ENCODE measurements at regions not wholly inside any gene's neighbourhood (a gene's known extent, or its start where the extent isn't known, plus 50 kb on each side); places are given as distances from the start of the nearest gene placed in this dataset.

- H3K27me3 Mint-ChIP-seq (ENCODE audit: low read depth, poor library complexity): no peaks in the 10 kb centered on the region
- no peak overlapping the region for H3K27ac Mint-ChIP-seq
- H3K36me3 Mint-ChIP-seq (ENCODE audit: low read depth): no peaks in the 10 kb centered on the region
- no peak for TF ChIP-seq CTCF (IDR thresholded peaks at IDR 0.05)
- H3K4me3 Mint-ChIP-seq: no peak overlapping the region
- no peaks in the 10 kb centered on the region for H3K4me1 Mint-ChIP-seq
- no peak for DNase-seq
- peaks cover 12% of the 10 kb centered on the region for H3K9me3 Mint-ChIP-seq
These were observed 249.7 kb downstream of the AASDHPPT start for GRCh38 chr11:106327134-106327533.

GRCh38 chr11:106327637-106328036 is 250.2 kb downstream of the AASDHPPT start:
- H3K4me1 Mint-ChIP-seq: no peaks in the 10 kb centered on the region
- no peak overlapping the region for H3K27ac Mint-ChIP-seq
- no peak for TF ChIP-seq CTCF (IDR thresholded peaks at IDR 0.05)
- DNase-seq: no peak
- no peaks in the 10 kb centered on the region for H3K27me3 Mint-ChIP-seq (ENCODE audit: low read depth, poor library complexity)
- H3K9me3 Mint-ChIP-seq: peaks cover 9% of the 10 kb centered on the region
- H3K4me3 Mint-ChIP-seq: no peak overlapping the region
- H3K36me3 Mint-ChIP-seq (ENCODE audit: low read depth): no peaks in the 10 kb centered on the region

GRCh38 chr11:106329273-106330018 is 252.0 kb downstream of the AASDHPPT start:
- TF ChIP-seq CTCF (IDR thresholded peaks at IDR 0.05): no peak
- H3K36me3 Mint-ChIP-seq (ENCODE audit: low read depth): no peaks in the 10 kb centered on the region
- no peaks in the 10 kb centered on the region for H3K9me3 Mint-ChIP-seq
- no peaks in the 10 kb centered on the region for H3K27me3 Mint-ChIP-seq (ENCODE audit: low read depth, poor library complexity)
- no peaks in the 10 kb centered on the region for H3K4me1 Mint-ChIP-seq
- no peak for DNase-seq
- H3K4me3 Mint-ChIP-seq: no peak overlapping the region
- H3K27ac Mint-ChIP-seq: no peak overlapping the region

- H3K4me3 Mint-ChIP-seq: no peak overlapping the region
- no peak for TF ChIP-seq CTCF (IDR thresholded peaks at IDR 0.05)
These were observed 253.7 kb downstream of the AASDHPPT start for GRCh38 chr11:106331176-106331575.

GRCh38 chr11:106333678-106334077 is 256.2 kb downstream of the AASDHPPT start:
- Mint-ChIP-seq H3K27me3 (ENCODE audit: low read depth, poor library complexity) (no peaks in the 10 kb centered on the region), H3K4me1 (no peaks in the 10 kb centered on the region), H3K36me3 (ENCODE audit: low read depth) (no peaks in the 10 kb centered on the region), H3K27ac (no peak overlapping the region), H3K4me3 (no peak overlapping the region), H3K9me3 (no peaks in the 10 kb centered on the region)
- DNase-seq: no peak
- no peak for TF ChIP-seq CTCF (IDR thresholded peaks at IDR 0.05)

More at GRCh38 chr11:106331176-106331575, 253.7 kb downstream of the AASDHPPT start:
- Mint-ChIP-seq H3K27ac (no peak overlapping the region), H3K9me3 (no peaks in the 10 kb centered on the region), H3K27me3 (ENCODE audit: low read depth, poor library complexity) (no peaks in the 10 kb centered on the region), H3K4me1 (no peaks in the 10 kb centered on the region), H3K36me3 (ENCODE audit: low read depth) (no peaks in the 10 kb centered on the region)
- DNase-seq: no peak

DNA sequence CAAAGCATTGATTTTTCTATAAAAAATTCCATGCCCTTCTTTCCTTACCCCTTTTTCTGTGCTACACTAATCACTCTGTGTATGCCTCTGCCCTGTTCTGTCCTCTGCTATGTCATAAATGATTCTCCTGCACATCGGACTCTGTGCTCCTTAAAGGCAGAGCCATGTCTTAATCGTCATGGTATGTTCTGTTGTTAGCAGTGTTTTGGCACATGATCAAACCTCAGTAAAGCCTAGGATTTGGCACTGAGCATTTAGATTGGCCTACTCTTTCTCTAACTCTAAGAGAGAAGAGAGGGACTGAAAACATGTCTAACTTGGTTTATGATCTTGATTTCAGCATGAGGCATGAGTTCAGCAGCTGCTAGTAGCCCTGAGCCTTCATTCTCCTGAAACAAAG is 266.9 kb downstream of the AASDHPPT start:
- no peak for TF ChIP-seq CTCF (IDR thresholded peaks at IDR 0.05)
- H3K36me3 Mint-ChIP-seq (ENCODE audit: low read depth): no peaks in the 10 kb centered on the region
- H3K4me1 Mint-ChIP-seq: no peaks in the 10 kb centered on the region
- no peak overlapping the region for H3K4me3 Mint-ChIP-seq
- peaks cover 3% of the 10 kb centered on the region for H3K27me3 Mint-ChIP-seq (ENCODE audit: low read depth, poor library complexity)
- H3K9me3 Mint-ChIP-seq: no peaks in the 10 kb centered on the region
- no peak overlapping the region for H3K27ac Mint-ChIP-seq
- DNase-seq: no peak

Data from nephron progenitor cell (in vitro differentiated cells).